Stimulated activated CD4-positive, alpha-beta T cell treated with anti-CD3 and anti-CD28 coated beads, Interleukin-4, amount 100 ng/mL, for 48 hours (primary cell): ENCODE measurements at regions not wholly inside any gene's neighbourhood (a gene's known extent, or its start where the extent isn't known, plus 50 kb on each side); places are given as distances from the start of the nearest gene placed in this dataset.
"Not testable (repeated sequence)": the region's sequence is repeated elsewhere in the genome, so short reads cannot be mapped to it uniquely, and the experiment has no call there.

Experiments used
- DNase-seq, 2 donors: peaks; one replicate each; pipeline ENCODE4 v3.0.0-alpha.2; 2020; ENCODE audit warnings: low read depth in 2 of 2

GRCh38 chr16:9633844-9634243 is 542.4 kb downstream of the HAPSTR1 start:
- DNase-seq, result no peak

DNA sequence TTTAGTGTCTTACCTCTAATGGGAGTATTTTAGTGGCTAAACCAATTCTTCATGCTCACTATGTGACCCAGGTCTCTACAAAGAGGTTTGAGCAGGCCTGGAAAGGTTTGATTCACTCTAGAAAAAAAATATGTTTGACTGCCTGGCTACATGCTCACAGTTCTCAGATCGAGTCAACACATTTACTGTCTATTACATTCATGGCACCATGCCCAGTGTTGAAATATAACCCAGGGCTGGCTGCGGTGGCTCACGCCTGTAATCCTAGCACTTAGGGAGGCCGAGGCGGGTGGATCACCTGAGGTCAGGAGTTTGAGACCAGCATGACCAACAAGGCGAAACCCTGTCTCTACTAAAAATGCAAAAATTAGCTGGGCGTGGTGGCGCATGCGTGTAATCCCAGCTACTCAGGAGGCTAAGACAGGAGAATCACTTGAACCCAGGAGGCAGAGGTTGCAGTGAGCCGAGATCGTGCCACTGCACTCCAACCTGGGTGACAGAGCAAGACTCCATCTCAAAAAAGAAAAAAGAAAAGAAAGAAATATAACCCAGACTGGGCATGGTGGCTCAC is 543.8 kb downstream of the HAPSTR1 start:
- not testable (repeated sequence) for DNase-seq

DNA sequence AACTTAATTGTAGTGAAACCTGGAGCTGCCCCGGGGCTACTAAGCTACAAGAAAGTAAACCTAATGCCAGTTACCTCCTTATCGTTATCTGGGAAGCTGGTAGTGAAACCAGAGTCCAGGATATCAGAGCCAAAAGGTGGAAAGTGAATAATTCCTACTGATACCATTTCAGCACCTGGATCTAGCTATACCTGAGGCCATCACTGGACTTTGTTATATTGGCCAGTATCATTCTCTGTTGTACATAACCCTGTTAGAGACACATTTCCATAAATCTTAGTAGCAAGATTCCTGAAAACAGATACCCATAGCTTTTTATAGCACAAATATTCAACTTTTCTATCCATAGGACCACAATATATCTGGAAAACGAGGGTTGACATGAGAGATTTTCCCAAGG is 538.0 kb downstream of the GRIN2A start:
- DNase-seq, result no peak

GRCh38 chr16:9645911-9646310 is 536.3 kb downstream of the GRIN2A start:
- no peak for DNase-seq

DNA sequence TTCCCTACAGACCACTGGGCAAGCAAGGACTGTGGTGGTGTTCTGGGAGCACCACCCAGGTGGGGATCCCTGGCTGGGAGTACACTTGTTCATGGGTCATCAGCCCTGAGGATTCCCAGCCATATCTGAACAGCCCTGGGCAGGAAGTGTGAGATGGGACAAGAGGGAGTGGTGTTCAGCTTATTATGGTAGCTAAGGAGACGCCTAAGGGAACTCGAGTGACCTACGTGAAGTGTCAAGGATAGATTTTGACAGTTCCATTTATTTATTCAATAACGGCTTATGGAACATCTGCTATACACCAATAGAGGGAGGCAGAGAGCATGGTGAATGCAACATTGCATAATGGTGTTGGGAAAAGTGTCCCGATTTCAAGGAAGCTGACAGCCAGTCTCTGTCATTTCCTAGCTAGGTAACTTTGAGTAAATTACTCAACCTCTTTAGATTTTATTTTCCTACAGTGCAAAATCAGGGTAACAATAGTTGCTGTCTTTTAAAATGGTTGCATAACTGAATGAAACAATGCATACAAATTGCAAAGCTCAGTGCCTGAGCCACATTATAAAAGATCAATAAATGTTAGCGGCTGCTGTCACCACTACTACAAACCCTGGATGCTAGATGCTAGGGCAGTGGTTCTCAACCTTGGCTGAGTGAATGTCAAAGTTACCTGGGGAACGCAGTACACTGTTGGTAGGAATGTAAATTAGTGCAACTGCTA is 534.1 kb downstream of the GRIN2A start:
- no peak for DNase-seq

DNA sequence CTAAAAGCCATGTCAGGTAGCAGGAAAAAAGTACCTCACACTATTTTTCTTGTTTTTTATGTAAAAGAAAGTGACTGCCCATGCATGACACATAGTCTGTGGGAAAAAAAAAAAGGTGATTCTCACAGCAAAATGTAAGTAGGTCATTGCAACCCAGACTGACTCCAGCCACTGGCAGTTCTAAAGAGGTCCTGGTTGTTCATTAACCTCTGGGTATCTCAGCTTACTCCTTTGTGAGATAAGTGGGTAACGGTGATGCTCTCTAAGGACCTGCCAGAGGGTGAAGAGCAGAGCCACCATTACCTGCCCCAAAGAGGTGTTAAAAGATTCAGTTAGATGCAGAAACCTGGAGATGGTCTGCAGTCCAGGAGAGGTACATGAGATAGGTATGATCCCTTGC is 531.9 kb downstream of the GRIN2A start:
- no peak for DNase-seq

GRCh38 chr16:9655051-9655450 is 527.2 kb downstream of the GRIN2A start:
- no peak for DNase-seq

DNA sequence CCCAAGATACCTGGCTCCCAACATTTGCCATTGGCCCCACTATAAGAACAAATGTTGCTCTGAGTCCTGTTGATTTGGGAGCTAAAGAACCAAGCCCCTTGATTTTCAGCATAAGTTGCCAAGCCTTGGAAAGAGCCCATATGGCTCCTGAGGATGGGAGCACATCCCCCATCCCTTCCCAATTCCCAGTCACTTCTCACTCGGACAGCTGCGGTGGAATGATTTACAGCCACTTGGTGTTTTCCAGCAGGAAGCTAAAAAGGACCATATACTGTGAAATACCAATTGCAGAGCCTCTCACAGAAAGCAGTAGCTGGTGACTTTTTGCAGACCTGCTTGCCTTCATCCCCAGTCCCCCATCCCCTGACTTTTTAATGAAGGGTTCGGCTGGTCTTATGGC is 524.6 kb downstream of the GRIN2A start:
- DNase-seq, result no peak

GRCh38 chr16:9658164-9658563 is 524.1 kb downstream of the GRIN2A start:
- no peak for DNase-seq

DNA sequence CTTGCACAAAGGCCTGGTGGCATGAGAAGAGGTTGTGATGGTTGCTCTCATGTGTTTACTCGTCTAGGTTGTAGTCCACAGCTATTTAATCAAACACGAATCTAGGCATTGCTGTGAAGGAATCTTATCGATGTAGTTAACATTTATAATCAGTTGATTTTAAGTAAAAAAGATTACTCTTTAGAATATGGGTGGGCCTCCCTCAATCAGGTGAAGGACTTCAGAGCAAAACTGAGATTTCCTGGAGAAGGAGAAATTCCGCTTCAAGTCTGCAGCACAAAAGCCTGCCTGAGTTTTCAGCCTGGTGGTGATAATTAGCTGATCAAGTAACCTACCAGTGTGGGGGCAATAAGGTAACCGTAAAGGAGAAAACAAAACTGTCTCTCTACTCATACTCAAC is 523.6 kb downstream of the GRIN2A start:
- no peak for DNase-seq

DNA sequence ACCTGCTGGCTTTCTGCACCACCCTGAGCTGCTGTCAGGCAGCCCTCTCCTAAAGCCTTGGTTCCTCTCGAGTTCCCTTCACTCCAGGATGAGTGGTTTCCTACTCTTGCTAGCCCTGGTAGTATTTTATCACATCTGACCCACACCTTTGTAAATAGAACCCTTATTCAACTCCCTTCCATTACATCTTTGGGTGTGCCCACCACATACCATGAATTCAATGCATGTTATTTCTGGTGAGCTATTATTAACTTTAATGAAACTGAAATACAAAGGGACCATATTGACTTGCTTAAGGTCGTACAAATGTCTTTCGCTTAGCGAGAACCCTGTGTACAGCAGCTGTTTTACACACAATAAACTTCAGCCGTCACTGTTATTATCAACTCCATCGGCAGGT is 521.3 kb downstream of the GRIN2A start:
- DNase-seq, result no peak

DNA sequence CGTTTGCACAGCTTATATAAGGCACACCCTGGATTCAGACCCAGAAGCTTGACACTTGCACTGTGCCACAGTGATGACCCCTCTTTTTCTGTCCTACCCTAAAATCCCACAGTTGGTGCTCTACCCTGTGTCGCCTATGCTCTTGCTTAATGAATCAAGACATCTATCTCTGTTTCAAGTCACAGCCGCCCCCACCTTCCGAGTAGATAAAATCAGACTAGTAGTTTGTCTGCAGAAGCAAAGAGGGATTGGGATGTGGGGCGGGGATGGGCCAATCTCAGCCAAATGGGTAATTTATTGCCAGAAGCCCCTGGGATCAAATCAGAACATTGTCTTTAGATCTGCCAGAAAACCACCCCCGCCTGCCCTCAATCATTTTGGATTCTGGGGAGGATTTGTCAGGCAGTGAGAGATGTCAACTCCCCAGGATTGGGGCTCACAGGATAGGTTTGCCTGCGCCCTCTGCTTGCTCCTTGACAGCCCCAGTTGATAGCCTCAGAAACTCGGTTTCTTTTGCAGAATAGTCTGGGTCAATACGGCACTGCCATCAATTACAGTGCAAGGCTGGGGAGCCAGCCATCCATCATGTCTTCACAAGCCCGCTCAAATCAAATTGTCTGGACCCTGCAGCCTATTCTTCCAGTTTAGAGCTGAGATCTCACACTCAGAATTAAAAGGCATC is 520.8 kb downstream of the GRIN2A start:
- DNase-seq, result no peak

GRCh38 chr16:9663588-9663987 is 518.6 kb downstream of the GRIN2A start:
- DNase-seq, result no peak

GRCh38 chr16:9665851-9666271 is 516.4 kb downstream of the GRIN2A start:
- DNase-seq, result no peak

DNA sequence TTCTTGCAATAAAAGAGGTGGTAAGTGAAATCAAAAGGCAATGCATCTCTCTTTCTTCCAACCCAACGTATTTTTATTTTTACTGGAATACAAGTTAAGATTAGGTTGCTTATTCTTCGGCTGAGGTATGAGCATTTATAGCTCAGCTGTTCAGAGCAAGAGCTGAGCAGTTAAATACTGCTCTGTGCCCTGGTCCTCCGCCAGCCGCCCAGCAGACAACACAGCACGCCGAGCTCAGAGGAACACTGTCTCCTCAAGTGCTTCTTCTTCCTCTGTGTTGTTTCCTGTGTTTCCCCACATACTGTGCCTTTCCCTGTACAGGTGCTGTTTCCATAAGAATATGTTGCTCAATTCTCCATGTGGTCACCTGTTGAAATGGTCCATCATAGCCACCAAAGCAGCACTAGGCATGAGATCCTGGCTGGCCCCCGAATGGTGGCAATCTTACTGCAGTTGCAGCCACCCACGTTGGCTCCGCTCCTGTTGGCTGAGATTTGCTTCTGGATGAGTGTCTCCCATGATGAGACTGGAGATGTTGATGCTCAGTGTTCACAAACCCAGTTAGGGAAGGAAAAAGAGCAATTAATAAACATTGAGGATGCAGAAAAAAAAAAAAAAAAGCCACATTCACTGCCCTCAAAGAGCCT is 515.3 kb downstream of the GRIN2A start:
- no peak for DNase-seq

DNA sequence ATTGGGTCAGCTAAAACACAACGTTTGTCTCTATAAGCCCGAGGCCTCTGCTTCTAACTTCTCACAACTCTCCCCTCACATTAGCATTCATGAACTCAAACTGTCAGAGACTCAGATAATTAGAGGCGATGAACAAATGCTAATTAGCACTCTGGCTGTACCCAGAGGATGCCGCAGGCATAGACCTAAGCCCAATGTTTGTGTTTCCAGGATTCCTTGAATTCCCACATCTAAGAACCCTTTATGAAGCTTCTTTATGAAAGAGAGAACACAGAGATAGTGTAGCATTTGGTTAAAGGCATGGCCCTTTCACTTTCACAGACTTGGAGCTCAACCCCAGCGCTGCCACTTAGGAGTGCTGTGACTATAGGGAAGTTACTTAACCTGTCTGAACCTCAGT is 512.2 kb downstream of the GRIN2A start:
- DNase-seq, result no peak

DNA sequence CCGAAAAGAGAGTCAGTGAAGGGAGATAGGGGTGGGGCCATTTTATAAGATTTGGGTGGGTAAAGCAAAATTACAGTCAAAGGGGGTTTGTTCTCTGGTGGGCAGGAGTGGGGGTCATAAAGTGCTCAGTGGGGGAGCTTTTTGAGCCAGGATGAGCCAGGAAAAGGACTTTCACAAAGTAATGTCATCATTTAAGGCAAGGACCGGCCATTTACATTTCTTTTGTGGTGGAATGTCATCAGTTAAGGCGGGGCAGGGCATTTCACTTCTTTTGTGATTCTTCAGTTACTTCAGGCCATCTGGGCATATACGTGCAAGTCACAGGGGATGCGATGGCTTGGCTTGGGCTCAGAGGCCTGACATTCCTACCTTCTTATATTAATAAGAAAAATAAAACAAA is 511.6 kb downstream of the GRIN2A start:
- DNase-seq, result not testable (repeated sequence)

DNA sequence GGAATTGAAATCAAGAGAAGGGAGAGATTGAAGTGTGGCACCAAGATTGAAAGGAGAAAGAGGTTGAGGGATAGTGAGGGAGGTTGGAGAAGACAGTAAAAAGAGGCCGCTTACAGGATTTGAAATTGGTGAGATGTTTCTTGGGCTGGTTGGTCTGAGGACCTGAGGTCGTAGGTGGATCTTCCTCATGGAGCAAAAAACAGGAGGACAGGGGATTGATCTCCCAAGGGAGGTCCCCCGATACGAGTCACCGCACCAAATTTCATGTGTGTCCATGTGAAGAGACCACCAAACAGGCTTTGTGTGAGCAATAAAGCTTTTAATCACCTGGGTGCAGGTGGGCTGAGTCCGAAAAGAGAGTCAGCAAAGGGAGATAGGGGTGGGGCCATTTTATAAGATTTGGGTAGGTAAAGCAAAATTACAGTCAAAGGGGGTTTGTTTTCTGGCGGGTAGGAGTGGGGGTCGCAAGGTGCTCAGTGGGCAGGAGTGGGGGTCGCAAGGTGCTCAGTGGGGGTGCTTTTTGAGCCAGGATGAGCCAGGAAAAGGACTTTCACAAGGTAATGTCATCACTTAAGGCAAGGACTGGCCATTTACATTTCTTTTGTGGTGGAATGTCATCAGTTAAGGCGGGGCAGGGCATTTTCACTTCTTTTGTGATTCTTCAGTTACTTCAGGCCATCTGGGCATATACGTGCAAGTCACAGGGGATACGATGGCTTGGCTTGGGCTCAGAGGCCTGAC is 505.5 kb downstream of the GRIN2A start:
- not testable (repeated sequence) for DNase-seq

DNA sequence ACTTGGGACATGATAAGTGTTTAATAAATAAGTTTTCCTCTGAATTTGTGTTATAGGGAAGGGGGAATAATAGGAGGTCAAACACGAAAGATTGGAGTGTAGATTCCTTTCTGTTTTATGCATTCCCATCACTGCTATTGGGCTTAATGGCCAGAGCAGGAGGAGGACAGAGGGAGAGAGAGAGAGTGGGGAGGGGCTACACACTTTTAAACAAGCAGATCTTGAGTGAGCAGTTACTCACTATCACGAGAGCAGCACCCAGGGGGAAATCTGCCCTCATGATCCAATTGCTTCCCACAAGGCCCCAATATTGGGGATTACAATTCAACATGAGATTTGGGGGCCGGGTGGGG is 505.0 kb downstream of the GRIN2A start:
- no peak for DNase-seq

DNA sequence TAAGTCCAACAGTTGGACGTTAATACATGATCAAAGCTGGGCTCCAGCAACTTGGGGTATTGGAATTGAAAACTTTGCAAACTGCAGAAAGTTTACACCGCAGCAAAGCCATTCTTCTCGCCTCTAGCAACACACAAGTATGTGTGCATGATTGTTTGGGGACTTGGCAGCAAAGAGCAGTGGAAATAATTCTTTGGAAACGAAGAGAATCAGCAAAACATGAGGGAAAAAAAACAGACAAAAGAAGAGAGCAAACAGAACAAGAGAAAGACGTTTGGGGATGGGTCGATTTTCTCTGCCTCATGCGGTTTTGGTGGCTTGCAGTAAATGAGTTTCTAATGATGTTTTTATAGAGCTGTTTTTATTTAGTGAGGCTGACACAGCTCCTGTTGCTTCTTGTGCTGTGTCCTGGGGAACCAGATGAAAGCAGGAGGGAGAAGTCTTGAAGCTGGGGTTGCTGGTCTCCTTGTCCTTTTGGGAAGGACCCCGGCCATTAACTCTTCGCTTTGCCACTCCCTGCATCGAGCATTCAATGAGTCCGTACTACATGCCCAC is 502.9 kb downstream of the GRIN2A start:
- DNase-seq, result no peak

GRCh38 chr16:9680019-9680655 is 502.1 kb downstream of the GRIN2A start:
- no peak for DNase-seq
